HEK293 (cell line): ENCODE measurements at regions not wholly inside any gene's neighbourhood (a gene's known extent, or its start where the extent isn't known, plus 50 kb on each side); places are given as distances from the start of the nearest gene placed in this dataset.

Experiments
- HOXA7 ChIP-seq: sonication (generic); formaldehyde crosslinking; IDR thresholded peaks from 2 replicates; pipeline ENCODE4 v1.8.1; 2022; ENCODE audit warnings: missing genetic modification reagents, borderline replicate concordance
- TRIM28 ChIP-seq: IDR thresholded peaks from 2 replicates; pipeline ENCODE4 v1.6.1; 2011; ENCODE audit warnings: low read length, control low read depth, borderline replicate concordance
- ZNF184 ChIP-seq: fragments of 450-650 bp; IDR thresholded peaks from 2 replicates; pipeline ENCODE4 v1.5.1; 2018; ENCODE audit warnings: missing biosample characterization, mild to moderate bottlenecking, missing genetic modification characterization
- ZNF221 ChIP-seq: fragments of 450-650 bp; formaldehyde crosslinking; IDR thresholded peaks from 2 replicates; pipeline ENCODE4 v1.5.1; 2017; ENCODE audit warnings: missing biosample characterization, missing genetic modification characterization, borderline replicate concordance
- ZNF423 ChIP-seq: fragments of 450-650 bp; formaldehyde crosslinking; IDR thresholded peaks from 2 replicates; pipeline ENCODE4 v1.5.1; 2016; ENCODE audit warnings: missing biosample characterization, missing genetic modification characterization
- ZNF629 ChIP-seq: fragments of 450-650 bp; formaldehyde crosslinking; IDR thresholded peaks from 2 replicates; pipeline ENCODE4 v1.5.1; 2017; ENCODE audit warnings: missing biosample characterization, missing genetic modification characterization
- ZNF843 ChIP-seq: fragments of 450-650 bp; formaldehyde crosslinking; IDR thresholded peaks from 2 replicates; pipeline ENCODE4 v1.5.1; 2016; ENCODE audit warnings: missing biosample characterization, missing genetic modification characterization
- TF ChIP-seq, protein P1 (sequence below): fragments of 450-650 bp; formaldehyde crosslinking; IDR thresholded peaks from 2 replicates; pipeline ENCODE4 v1.5.1; 2016; ENCODE audit warnings: missing biosample characterization, missing genetic modification characterization
- TF ChIP-seq, protein P2 (sequence below): fragments of 450-650 bp; formaldehyde crosslinking; optimal IDR thresholded peaks from 2 replicates; pipeline ENCODE3; 2016; ENCODE audit warnings: missing biosample characterization, mild to moderate bottlenecking, missing genetic modification characterization
- TF ChIP-seq, protein P3 (sequence below): fragments of 450-650 bp; formaldehyde crosslinking; IDR thresholded peaks from 2 replicates; pipeline ENCODE4 v1.5.1; 2016; ENCODE audit warnings: missing biosample characterization, missing genetic modification characterization, borderline replicate concordance
- TF ChIP-seq, protein P4 (sequence below): fragments of 450-650 bp; formaldehyde crosslinking; IDR thresholded peaks from 2 replicates; pipeline ENCODE4 v1.5.1; 2016; ENCODE audit warnings: missing biosample characterization, missing genetic modification characterization

DNA sequence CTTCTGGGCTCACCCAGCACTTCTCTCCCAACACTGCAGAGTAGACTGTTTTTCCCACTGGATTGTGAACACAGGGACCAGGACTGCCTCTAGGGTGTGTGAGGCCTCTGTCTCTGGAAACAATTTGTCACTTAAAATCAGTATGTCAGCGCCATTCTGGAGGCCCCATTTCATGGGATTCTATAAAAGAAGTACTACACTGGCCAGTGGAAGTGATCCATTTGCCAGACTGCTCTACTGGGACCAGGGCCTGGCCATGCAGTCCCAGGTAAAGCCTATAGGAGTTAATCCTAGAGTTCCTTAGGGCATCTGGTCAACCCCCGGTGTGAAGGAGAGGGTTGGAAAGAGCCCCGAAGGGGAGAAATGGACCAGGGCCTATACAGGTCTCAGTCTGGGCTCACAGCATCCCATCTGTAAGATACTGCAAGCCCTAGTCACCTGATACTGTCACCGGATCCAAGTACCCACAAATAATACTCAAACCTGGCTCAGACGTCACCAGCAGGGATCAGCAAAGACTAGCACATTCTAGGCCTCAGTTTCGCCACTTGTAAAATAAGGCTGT, 245.0 kb downstream of the FOXD2 start:
- no peak for TF ChIP-seq ZNF184 (tag by site-specific recombination)
- TF ChIP-seq, protein P1, sequence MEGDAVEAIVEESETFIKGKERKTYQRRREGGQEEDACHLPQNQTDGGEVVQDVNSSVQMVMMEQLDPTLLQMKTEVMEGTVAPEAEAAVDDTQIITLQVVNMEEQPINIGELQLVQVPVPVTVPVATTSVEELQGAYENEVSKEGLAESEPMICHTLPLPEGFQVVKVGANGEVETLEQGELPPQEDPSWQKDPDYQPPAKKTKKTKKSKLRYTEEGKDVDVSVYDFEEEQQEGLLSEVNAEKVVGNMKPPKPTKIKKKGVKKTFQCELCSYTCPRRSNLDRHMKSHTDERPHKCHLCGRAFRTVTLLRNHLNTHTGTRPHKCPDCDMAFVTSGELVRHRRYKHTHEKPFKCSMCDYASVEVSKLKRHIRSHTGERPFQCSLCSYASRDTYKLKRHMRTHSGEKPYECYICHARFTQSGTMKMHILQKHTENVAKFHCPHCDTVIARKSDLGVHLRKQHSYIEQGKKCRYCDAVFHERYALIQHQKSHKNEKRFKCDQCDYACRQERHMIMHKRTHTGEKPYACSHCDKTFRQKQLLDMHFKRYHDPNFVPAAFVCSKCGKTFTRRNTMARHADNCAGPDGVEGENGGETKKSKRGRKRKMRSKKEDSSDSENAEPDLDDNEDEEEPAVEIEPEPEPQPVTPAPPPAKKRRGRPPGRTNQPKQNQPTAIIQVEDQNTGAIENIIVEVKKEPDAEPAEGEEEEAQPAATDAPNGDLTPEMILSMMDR (tag by site-specific recombination), result no peak
- TF ChIP-seq, protein P2, sequence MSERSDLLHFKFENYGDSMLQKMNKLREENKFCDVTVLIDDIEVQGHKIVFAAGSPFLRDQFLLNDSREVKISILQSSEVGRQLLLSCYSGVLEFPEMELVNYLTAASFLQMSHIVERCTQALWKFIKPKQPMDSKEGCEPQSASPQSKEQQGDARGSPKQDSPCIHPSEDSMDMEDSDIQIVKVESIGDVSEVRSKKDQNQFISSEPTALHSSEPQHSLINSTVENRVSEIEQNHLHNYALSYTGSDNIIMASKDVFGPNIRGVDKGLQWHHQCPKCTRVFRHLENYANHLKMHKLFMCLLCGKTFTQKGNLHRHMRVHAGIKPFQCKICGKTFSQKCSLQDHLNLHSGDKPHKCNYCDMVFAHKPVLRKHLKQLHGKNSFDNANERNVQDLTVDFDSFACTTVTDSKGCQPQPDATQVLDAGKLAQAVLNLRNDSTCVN (tag by site-specific recombination), result no peak
- TF ChIP-seq ZNF843 (tag by site-specific recombination), result no peak
- no peak for TF ChIP-seq HOXA7 (CRISPR knock-in tag)
- TF ChIP-seq, protein P3, sequence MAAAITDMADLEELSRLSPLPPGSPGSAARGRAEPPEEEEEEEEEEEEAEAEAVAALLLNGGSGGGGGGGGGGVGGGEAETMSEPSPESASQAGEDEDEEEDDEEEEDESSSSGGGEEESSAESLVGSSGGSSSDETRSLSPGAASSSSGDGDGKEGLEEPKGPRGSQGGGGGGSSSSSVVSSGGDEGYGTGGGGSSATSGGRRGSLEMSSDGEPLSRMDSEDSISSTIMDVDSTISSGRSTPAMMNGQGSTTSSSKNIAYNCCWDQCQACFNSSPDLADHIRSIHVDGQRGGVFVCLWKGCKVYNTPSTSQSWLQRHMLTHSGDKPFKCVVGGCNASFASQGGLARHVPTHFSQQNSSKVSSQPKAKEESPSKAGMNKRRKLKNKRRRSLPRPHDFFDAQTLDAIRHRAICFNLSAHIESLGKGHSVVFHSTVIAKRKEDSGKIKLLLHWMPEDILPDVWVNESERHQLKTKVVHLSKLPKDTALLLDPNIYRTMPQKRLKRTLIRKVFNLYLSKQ (tag by site-specific recombination), result no peak
- TF ChIP-seq TRIM28, result no peak
- TF ChIP-seq ZNF423 (tag by site-specific recombination), result no peak
- TF ChIP-seq, protein P4, sequence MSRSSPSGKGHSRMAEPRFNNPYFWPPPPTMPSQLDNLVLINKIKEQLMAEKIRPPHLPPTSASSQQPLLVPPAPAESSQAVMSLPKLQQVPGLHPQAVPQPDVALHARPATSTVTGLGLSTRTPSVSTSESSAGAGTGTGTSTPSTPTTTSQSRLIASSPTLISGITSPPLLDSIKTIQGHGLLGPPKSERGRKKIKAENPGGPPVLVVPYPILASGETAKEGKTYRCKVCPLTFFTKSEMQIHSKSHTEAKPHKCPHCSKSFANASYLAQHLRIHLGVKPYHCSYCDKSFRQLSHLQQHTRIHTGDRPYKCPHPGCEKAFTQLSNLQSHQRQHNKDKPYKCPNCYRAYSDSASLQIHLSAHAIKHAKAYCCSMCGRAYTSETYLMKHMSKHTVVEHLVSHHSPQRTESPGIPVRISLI (tag by site-specific recombination), result no peak
- TF ChIP-seq ZNF629 (tag by site-specific recombination), result no peak
- TF ChIP-seq ZNF221, result no peak
